HG02981 (cell line): ENCODE measurements at regions not wholly inside any gene's neighbourhood (a gene's known extent, or its start where the extent isn't known, plus 50 kb on each side); places are given as distances from the start of the nearest gene placed in this dataset.
"Not testable (repeated sequence)": the region's sequence is repeated elsewhere in the genome, so short reads cannot be mapped to it uniquely, and the experiment has no call there.

ENCODE experiments used
- ATAC-seq: cut with Tn5 transposase; IDR thresholded peaks from one replicate; pipeline ENCODE4 v1.9.1; 2021; ENCODE audit warnings: mild to moderate bottlenecking, moderate library complexity; ENCODE audit not compliant: unreplicated experiment

DNA sequence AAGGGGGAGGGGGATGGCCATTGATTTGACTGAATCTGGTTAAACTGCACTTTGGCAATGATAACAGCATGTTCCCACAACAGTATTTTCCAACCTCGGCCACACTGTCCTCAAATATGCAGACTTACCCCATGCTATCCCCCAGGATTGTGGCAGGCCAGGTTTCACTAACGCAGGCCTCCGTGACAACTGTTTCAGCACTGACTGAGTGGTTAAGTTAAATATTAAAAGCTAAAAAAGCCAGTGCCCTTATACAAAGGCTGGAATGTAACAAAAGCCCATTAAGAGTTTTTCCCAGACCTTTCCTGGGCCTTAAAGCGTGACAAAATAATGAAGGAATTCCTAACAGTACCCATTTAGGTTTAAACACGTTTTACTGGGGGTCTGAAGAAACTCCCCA is 202.9 kb downstream of the USP25 start:
- no peak for ATAC-seq

DNA sequence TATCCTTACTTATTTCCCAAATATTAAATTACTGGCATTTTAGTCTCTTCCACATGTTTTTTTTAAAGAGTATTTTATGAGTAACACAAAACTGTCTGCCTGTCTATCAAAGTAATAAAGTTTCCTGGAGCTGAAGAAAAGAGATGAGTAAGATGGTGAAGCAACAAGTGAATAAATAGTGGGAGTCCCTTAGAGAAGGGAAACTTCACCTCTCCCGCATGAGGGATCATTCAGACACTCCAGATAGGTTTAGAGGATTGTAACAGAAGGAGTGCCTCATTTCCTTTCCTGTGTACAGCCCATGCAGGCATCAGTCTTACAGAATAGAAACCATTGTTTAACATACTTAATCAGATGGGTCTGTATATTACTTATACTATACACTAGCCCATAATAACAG is 205.7 kb downstream of the USP25 start:
- no peak for ATAC-seq

- no peak for ATAC-seq
Measured at GRCh38 chr21:15943009-15943666, 213.4 kb downstream of the USP25 start.

- no peak for ATAC-seq
Measured at GRCh38 chr21:15947677-15948076, 217.9 kb downstream of the USP25 start.

GRCh38 chr21:15953551-15954116 is 223.9 kb downstream of the USP25 start:
- ATAC-seq: no peak

DNA sequence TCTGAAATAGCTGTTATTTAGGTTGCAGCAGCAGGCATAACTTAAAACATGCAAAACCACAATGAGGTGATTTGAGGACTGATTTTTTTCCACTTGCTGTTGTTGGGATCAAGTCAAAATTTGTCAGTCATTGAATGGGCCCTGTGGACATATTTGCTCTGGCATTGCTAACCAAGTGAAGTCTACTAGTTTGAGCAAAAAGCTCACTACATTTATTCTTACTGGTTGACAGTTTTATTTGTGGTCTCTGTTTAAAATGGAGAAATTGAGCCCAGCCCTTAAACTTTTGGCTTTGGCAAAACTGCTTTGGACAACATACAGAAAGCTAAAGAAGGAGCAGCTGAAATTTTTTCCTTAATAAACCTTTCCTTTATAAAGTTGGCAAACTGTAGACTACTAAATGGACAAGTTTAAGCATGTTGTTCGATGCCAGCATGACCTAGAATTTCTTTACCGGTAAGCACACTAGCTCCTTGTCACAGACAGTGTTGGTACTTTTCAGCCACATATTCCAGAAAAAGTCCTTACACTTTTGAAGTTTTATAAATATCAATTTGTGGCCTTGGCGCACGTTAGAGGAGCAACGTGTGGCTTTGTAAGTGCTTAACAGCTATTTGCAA is 234.6 kb downstream of the USP25 start:
- no peak for ATAC-seq

DNA sequence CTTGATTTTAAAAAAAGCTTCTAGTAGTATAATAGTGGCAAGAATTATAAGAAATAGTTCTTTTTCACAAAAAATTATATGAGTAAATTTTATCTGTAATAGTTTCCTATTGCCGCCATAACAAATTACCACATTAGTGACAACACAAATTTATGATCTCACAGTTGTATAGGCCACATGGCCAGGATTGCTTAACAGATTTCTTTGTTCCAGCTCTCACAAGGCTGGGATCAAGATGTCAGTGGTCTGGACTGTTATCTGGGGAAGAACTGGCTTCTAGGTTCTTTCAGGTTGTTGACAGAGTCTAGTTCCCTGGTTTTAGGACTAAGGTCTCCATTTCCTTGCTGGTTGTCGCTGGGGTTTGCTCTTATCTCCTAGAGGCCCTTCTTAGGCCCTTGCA is 236.4 kb downstream of the USP25 start:
- no peak for ATAC-seq

DNA sequence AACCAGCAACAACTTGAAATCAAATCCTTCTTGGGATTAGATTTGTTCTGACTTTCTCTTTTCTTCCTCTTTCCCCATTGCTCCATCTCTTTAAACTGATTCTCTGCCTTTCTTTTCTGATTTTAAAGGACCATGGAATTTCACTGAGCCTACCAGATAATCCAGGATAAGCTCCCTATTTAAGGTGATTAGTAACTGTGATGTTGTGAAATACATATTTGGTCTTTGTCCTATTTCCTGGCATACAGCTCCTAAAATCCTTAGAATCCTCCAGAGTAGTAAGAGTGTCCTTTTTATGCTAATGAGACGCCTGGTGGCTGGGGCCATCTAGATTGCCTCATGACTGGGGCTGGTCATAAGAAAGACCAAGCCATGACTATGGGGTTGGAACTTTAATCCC is 236.9 kb downstream of the USP25 start:
- ATAC-seq: no peak

GRCh38 chr21:15967661-15968060 is 237.9 kb downstream of the USP25 start:
- ATAC-seq: no peak

DNA sequence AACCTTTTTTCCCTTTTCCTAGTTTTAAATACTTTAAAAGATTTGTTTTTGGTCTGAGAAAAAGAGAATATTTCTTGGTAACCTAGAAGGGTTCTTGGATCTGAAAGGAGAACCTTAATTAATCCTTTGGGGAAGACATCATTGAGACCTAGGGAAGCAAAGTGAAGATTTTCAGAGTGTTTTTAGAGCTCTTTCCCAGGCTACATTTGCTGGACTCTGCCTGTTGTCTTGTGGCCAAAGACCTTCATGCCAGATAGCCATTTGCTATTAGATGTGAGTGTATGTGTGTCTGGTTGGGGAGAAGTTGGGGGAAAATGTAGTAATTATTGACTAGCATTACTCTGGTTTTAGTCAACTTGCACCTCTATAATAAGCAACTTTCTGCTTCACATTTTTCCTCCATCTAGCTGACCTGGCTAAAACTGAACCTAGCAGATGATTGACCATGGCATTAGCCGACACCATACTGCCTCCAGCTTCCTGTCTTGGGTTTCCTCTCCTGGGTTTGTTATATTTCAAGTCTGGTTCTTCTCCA is 239.1 kb downstream of the USP25 start:
- no peak for ATAC-seq

- ATAC-seq: no peak
Measured at GRCh38 chr21:15976807-15977206, 247.0 kb downstream of the USP25 start.

- no peak for ATAC-seq
Measured at GRCh38 chr21:15978215-15978738, 248.5 kb downstream of the USP25 start.

DNA sequence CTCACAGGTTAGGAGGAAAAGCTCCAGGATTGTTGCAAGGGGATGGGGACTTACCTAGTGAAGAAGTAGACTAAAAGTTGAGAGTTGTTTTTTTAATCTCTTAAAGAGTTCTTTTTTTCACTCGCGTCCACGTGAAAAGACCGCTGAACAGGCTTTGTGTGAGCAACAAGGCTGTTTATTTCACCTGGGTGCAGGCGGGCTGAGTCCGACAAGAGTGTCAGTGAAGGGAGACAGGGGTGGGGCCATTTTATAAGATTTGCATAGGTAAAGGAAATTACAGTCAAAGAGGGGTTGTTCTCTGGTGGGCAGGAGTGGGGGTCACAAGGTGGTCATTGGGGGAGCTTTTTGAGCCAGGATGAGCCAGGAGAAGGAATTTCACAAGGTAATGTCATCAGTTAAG is 249.7 kb downstream of the USP25 start:
- ATAC-seq: not testable (repeated sequence)

DNA sequence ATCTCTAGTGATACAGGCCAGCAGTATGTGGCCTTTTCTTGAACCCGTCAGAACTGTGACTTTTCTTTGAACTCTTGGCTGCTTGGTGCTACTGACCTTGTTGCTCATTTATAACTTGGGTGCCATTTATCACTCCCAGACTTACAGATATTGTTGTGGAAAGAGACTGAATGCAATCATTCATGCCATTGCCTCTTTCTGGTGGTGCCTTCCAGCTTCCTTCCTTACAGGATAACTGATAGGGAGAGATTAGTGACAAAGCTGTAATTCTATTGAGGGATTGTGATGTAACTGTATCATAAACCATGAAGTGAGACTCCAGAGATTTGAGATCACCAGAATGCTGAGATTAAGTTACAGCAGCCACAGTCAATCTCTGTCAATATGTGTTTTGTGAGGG is 256.5 kb downstream of the USP25 start:
- ATAC-seq: no peak

- no peak for ATAC-seq
Measured at GRCh38 chr21:15992171-15992570, 262.4 kb downstream of the USP25 start.

DNA sequence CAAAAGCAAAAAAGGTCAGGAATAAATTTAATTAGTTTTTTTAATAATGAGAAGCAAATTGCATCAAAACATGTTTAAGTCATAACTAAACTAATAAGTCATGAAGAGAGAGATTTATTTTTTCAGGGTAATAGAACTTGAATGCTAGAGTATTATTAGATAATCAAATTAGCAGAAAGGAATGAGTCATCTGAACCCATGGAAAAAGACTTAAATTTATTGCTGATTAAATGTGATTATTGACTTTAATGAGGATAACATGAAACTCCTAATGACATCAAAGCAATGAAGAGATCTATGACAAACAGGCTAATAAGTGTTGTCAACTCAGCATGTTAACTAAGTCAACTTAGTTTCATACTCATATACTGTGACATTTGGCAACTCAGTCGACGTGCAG is 264.2 kb downstream of the USP25 start:
- no peak for ATAC-seq

DNA sequence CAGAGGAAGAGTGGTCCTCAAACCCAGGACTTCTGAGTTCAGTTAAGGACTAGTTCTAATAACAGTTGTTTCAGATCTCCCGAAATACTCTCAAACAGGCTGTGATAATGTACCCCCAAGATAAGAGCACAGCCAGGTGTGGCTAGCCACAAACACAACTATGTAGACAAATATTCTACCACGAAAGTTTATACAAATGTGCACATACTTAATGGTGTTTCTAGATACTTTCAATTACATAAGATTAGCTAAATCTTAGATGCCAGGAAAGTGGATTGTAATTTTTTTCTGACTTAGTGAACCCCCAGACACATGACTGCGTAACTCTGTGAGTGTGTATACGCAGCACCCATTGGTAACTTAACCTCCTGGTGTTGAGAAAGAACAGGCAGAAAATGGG is 270.0 kb downstream of the USP25 start:
- ATAC-seq: no peak

- no peak for ATAC-seq
Measured at GRCh38 chr21:16002874-16003466, 273.2 kb downstream of the USP25 start.

GRCh38 chr21:16004086-16004485 is 274.3 kb downstream of the USP25 start:
- no peak for ATAC-seq

GRCh38 chr21:16004523-16004922 is 274.7 kb downstream of the USP25 start:
- no peak for ATAC-seq

DNA sequence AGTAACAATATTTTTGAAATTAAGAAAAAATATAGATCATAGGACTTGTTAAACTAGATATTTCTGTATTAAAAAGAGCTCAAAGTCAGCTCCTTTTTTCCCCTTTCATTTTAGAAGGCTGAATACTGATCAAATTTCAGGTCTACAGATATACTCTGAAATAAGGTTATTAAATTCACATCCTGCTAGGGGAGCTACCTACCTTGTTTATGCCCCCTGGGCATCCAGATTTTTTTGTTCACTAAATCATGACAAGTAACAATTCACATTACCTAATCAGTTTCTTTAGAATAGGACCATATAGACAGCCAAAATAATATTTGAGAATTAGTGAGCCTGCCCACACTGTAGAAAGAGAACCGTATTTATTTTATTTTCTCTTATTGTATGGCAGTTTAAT is 276.2 kb downstream of the USP25 start:
- ATAC-seq: no peak

GRCh38 chr21:16007943-16008342 is 278.2 kb downstream of the USP25 start:
- ATAC-seq: no peak
